ENCODE measurements at regions not wholly inside any gene's neighbourhood (a gene's known extent, or its start where the extent isn't known, plus 50 kb on each side); places are given as distances from the start of the nearest gene placed in this dataset.

GRCh38 chr2:120890566-120891360 is 155.1 kb downstream of the GLI2 start:
- no peak overlapping the region for H3K4me3 ChIP-seq (ENCODE audit: low read depth, low read length)
- DNase-seq (ENCODE audit: low read depth) = no peak
- TF ChIP-seq CTCF (IDR thresholded peaks at IDR 0.05; ENCODE audit: control insufficient read depth, extremely low read depth, insufficient read depth) = no peak

GRCh38 chr2:120892271-120892966 is 156.8 kb downstream of the GLI2 start:
- DNase-seq (ENCODE audit: low read depth) = no peak
- H3K4me3 ChIP-seq (ENCODE audit: low read depth, low read length) = no peak overlapping the region
- no peak for TF ChIP-seq CTCF (IDR thresholded peaks at IDR 0.05; ENCODE audit: control insufficient read depth, extremely low read depth, insufficient read depth)

GRCh38 chr2:120892967-120893667 is 157.4 kb downstream of the GLI2 start:
- no peak for TF ChIP-seq CTCF (IDR thresholded peaks at IDR 0.05; ENCODE audit: control insufficient read depth, extremely low read depth, insufficient read depth)
- DNase-seq (ENCODE audit: low read depth) = no peak
- no peak overlapping the region for H3K4me3 ChIP-seq (ENCODE audit: low read depth, low read length)

GRCh38 chr2:120893811-120894584 is 158.3 kb downstream of the GLI2 start:
- no peak for TF ChIP-seq CTCF (IDR thresholded peaks at IDR 0.05; ENCODE audit: control insufficient read depth, extremely low read depth, insufficient read depth)
- no peak overlapping the region for H3K4me3 ChIP-seq (ENCODE audit: low read depth, low read length)
- DNase-seq (ENCODE audit: low read depth) = no peak

- no peak for DNase-seq (ENCODE audit: low read depth)
- TF ChIP-seq CTCF (IDR thresholded peaks at IDR 0.05; ENCODE audit: control insufficient read depth, extremely low read depth, insufficient read depth) = no peak
- H3K4me3 ChIP-seq (ENCODE audit: low read depth, low read length) = no peak overlapping the region
These were observed 159.3 kb downstream of the GLI2 start for GRCh38 chr2:120894966-120895365.

- no peak for DNase-seq (ENCODE audit: low read depth)
- no peak for TF ChIP-seq CTCF (IDR thresholded peaks at IDR 0.05; ENCODE audit: control insufficient read depth, extremely low read depth, insufficient read depth)
- no peak overlapping the region for H3K4me3 ChIP-seq (ENCODE audit: low read depth, low read length)
These were observed 160.5 kb downstream of the GLI2 start for GRCh38 chr2:120896126-120896525.

Data from LNCaP clone FGC (cell line).